ENCODE measurements at regions not wholly inside any gene's neighbourhood (a gene's known extent, or its start where the extent isn't known, plus 50 kb on each side); places are given as distances from the start of the nearest gene placed in this dataset.

DNA sequence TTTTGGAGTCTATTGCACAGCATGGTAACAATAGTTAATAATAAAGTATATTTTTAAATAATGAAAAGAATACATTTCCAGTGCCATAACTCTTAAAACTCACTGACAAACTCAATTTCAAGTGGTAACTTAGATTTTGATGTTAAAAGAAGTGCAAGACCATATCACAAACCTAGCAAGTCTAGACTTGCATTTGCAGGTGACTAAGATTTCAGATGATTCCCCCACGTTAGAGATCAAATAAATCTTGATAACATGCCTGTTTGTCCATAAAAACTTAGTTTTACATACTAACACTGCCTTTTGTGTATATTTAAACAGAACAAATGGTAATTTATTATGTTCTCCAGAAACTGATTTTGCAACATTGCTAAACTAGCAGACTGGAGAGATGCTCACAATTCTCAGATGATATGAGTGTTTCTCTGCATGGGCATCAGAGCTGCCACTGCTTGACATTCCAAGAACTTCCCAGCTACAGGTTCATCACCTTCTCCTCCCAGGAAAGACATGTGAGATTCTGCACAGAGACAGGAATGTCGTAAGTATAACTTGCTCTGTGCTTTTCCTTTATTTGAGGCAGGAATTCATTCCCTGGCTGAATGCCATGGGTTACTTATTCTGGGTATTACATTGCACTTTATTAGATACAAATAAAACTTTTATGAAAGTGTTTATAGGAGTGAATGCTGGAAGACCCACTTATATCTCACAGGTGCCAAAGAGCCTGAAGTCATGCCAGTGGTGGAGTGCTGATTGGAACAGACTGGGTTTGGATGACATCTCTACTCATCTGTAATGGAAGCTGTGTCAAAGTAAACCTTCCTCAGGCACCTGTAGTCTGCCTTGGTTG is 160.2 kb upstream of the FOXA2 start:
- DNase-seq = no peak

- DNase-seq = no peak
These were observed 160.8 kb upstream of the FOXA2 start for GRCh38 chr20:22745194-22745500.

GRCh38 chr20:22746957-22747356 is 162.6 kb upstream of the FOXA2 start:
- no peak for DNase-seq

- no peak for DNase-seq
These were observed 168.0 kb upstream of the FOXA2 start for GRCh38 chr20:22752324-22752723.

DNA sequence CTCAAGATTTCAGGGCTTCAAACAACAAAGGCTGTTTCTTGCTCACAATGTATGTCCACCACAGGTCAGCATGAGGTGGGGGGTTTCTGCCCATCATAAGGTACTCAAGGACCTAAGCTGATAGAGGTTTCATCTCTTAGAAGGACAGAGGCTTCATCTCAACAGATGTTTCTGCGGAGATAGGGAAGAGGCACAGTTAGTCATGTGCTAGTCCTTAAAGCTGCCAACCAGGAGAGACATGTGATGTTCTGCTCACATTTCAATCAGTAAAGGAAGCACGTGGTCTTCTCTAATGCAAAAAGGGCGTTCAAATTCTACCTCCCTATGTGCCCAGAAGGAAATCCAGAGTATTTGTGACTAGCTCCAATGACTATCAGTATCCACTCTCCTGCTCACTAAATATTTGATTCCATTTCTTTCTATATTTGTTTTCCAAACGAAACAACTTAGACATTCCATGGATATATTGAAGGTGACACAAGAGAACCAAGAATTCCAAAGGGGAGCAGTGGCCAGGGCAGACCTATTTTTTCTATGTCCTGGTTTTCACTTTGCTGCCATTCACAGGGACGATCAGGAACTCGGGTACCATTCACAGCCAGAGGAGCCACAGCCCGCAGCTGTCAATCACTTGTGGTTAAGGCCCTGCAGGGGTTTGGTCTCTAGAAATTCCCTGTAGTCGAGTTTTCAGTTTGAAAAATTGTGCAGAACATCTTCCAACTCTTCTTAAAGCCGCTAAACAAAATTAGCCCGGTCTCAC is 173.2 kb upstream of the FOXA2 start:
- no peak for DNase-seq

GRCh38 chr20:22758815-22759214 is 174.4 kb upstream of the FOXA2 start:
- no peak for DNase-seq

DNA sequence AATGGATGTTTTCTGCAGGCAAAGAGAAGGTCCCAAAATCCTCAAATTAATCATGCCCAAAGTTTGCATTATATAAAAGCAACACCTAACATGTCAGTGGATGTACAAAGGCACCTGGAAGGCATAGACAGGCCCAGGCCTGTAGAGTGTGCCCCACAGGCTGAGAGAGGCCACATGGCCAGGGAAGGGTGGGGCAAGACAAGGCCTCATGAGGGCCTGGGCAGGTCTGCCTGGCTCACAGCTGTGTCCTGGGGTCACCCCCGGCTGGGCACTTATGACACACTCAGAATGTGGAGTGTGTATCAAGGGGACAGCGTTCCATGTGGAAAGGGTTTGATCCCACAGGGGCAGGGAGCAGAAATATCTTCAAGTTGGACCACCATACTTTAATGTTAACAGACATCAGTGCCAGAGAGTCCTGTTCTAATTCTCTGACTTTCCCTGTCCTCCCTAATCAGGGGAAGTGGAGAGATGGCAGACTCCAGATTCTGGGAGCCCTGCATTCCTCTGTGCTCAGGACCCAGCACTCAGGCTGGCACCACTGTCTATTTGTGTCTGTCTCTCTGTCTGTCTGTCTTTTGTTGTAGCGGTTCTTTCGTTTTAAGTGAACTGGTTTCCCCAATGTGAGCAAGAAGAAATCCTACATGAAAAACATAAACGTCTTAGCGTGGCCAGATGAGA is 178.3 kb upstream of the FOXA2 start:
- no peak for DNase-seq

GRCh38 chr20:22763257-22763906 is 179.0 kb upstream of the FOXA2 start:
- DNase-seq = no peak

- DNase-seq = no peak
These were observed 184.2 kb upstream of the FOXA2 start for GRCh38 chr20:22768266-22769178.

DNA sequence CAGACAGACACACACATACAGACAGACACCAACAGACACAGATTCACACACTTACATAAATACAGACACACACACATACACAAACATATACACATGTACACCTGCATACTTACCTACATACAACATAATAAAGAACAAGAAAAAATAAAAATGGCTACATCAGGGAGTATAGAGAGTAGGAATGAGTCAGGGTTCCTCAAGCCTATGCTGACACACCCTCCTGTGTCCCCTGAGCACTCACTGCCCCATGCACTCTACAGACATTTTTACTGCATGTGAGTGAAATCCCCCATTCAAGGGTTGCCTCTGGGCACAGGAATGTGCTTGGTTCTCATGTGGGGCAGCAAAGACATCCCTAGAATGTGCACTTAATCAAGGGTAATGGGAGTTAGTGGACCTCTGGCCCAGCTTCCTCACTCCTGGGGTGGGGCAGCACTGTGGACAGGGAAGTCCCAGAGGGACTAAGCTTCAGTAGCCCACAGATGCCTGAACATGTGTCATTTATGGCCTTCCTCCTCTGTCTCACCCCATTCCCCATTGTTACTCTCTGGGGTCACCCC is 185.9 kb upstream of the FOXA2 start:
- DNase-seq = no peak

GRCh38 chr20:22771706-22772105 is 187.3 kb upstream of the FOXA2 start:
- no peak for DNase-seq

GRCh38 chr20:22773344-22773743 is 189.0 kb upstream of the FOXA2 start:
- DNase-seq = no peak

GRCh38 chr20:22775256-22775655 is 190.9 kb upstream of the FOXA2 start:
- DNase-seq = no peak

DNA sequence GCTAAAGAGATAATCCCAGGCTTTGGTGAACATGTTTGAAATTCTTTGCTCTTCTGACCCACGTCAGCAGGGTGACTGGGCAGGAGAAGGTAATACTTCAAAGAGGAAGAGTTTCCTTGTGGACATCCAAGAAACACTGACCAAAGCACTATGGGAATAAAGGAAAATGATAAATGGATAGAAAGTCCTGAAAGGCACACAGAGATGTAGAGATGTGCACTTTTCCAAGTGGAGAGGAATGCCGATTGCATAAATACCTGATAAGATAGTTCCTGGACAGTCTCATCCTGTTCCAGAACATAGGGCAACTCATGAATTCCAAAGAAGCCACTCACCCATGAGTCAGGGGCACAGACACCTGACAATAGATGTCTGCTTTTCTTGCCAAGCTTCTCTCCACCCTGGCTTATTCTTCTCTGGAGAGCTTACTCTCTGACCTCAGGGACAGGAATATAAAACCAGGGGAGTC is 191.3 kb upstream of the FOXA2 start:
- DNase-seq = no peak

- no peak for DNase-seq
These were observed 192.0 kb upstream of the FOXA2 start for GRCh38 chr20:22776369-22776768.

GRCh38 chr20:22779878-22780277 is 195.5 kb upstream of the FOXA2 start:
- DNase-seq = no peak

DNA sequence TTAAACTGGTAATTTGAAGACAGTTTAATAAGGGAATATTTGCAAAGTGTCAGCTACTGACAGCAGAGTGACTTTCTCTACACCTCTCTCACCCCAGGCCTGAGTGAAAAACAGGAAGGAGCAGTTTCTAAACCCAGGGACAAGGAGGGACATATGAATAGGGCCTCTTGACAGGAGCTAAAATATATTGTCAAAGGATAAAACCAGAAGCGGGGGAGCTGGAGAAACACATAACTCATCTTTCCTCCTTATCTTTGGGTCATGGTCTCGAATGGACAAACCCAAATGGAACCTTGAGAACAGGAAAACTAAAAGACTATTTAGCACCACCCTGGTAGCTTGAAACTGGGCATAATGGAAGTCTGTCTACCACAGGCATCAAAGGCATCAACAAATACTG is 197.5 kb upstream of the FOXA2 start:
- DNase-seq = no peak

DNA sequence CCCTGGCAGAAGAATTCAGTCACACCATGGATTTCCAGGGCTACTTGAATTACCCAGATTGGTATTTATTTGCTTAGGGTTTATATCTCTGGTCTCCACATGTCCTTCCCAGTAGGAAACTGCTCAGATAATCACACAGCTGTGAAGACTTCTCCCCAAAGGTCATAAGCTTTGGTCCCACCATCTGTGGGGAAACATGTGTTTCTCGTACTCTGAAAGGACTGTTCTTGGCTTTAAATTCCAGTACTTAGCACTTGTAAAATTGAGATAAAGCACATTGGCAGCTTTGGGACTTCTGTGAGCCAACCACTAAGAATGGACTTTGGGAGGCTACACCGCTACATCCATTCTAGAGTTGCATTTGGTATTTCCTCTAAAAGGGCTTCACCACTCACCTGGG is 205.3 kb upstream of the FOXA2 start:
- no peak for DNase-seq

DNA sequence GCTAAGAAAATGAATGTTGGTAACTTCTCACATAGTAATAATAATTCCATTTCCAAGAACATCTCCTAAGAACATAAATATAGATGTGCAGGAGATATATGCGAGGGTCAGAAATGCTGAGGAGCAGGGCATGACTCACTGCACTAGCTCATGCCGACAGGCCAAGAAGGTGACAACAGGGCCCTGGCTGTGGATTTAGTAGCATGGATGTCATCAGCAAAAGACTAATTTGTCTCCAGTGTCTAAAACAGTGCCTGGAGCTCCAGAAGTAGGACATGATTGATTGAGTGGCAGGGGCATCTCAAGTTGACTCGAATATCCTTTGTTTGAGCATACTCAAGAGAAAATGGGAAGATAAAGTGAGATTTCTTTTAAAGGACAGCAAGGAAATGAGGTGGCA is 207.0 kb upstream of the FOXA2 start:
- no peak for DNase-seq

DNA sequence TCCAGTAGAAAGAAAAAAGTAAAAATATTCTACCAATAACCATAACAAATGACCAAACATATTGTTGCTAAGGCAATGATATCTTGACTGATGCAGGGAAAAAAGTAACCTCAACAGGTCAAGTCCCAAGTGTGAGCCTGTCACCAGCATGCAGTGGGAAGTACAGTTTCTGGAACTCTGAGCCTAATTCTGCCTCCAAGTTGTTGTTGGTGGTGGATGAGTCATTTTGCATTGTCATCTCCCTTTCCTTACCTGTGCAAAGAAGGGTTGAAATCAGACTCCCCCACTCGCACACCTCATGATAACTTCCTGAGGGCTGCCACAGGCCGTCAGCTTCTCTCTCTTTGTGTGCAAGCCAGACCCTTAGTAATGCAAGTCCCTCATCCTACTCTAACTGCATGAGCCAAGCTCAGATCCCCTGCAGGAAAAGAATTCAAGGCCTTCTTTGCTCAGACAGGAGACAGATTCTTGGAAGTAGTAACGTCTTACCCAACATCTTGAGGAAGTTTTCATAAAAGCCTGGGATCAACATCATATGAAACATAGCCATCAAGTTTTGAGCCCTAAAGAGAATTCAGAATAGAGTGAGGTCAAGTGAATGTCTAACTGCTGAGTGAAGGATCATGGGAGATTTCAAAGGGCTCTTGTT is 207.6 kb upstream of the FOXA2 start:
- no peak for DNase-seq

DNA sequence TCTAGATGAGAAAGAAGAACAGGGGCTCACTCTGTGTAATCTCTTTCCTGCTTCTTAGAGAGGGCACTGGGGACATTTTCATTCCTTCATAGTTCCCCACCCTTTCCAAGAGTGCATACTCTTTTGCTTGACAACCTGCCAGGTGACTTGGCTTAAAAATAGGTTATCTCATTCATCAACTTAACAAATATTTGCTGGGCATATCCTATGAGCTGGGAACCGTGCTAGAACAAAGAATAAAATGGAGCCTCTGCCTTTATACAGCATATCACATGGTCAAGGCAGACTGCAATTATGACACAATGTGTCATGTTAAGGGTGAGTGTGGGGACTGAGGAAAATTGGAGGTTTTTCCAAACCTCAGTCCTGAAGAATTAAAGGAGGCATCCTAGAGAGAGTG is 209.8 kb upstream of the FOXA2 start:
- DNase-seq = no peak

Measured in activated CD4-positive, alpha-beta T cell treated with anti-CD3 and anti-CD28 coated beads, Interleukin-2, amount 50 U/mL, for 16 hours (primary cell).